ENCODE measurements at regions not wholly inside any gene's neighbourhood (a gene's known extent, or its start where the extent isn't known, plus 50 kb on each side); places are given as distances from the start of the nearest gene placed in this dataset.

DNA sequence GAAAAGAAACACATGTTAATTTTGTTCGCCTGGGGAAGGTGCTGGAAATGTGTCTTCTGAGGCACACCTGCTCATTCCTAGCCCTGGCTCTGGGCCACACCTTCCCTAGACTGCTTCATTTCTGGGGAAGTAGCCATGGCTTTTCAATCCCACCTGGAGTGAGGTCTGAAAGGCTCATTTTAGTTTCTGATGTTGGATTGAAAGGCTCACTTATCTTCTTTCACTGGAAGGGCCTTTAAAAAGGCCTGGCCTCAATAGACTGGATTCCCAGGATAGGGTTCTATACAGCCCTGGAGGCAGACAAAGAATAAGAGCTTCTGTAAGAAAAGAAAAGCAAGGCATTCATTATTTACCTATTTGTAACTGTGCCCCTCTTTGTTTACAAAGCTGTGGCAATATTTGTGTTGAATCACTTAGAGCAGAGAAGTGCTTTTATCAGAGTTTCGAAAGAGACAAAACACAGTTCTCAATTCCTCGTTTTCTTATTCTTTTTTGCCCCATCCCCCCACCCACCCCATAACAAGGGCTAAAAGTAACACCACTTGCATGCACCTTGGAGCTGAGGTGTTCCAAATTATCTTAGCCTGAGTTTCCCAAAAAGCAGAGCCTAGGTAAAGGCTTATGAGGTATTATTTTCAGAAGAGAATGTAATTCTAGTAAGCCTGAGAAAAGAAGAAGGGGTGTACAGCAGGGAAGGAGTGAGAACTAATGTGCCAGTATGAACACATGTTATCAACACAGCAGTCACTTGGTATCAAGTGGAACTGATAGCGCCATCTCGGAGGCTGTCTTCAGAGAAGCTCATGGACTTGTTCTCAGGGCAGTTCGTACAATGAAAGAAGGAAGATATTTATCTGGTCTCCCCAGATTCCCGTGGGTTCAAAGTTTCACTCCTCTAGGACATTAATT lies 413.1 kb downstream of the KCTD16 start:
- no peak for DNase-seq
- no peak for ATAC-seq (ENCODE audit: poor library complexity)
- intact Hi-C loops (cut with DNase I) = no loop called here

DNA sequence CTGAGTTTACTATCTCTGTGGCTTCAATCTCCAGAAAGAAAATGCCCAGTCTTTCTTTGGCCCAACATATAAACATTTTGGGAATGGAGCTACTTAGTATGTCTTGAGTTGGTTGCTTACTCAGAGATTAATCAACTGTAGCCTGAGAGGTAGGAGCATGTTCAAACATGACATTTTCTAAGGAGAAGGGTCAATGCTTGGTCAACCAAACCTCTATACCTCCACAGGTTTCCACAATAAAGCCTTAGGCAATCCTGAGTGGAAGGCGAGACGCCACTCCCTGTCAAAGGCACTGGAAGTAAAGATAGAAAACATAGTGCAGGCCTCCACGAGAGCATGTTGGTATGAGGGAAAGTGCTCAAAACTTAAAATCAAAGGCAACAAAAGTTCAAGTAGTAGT lies 411.4 kb downstream of the KCTD16 start:
- DNase-seq (no peak), ATAC-seq (ENCODE audit: poor library complexity) (no peak)
- intact Hi-C loops (cut with DNase I) = no loop called here

DNA sequence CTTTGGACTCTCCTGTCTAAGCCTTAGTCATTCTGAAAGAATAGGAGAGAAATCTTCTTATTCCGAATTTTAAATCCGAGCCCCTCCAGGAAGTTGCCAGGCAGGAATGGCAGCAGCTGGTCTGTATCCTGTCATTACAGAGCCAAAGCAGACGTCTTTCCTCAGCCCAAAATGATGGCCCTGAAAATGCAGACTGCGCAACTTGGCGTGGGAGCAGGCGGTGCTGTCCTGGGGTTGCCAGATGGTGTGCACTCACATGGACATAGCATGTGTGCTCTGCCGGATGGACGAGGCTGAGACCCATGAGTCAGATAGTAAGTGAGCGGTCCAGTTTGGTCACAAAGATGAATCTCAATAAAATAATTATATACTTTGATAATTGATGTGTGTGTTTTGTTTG lies 410.4 kb downstream of the KCTD16 start:
- no peak for ATAC-seq (ENCODE audit: poor library complexity)
- intact Hi-C loops (cut with DNase I) = no loop called here
- no peak for DNase-seq

DNA sequence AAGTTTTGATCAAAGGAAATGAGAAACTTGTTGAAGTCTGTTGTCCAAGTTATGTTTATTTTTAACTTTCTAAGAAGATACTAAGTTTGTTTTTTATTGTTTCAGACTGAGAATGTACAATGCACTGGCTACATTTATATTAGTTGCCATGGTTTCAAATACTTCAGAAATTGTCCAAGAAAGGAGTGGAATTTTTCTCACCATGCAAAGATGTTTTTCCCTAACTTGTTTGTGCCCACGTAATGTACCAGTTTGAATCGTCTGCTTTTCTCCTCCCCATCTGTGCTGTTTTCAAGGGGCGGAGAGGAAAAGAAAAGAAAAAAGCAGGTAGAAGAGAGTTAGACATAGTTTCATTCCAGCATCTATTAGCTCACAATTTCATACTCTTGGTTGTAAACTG lies 407.0 kb downstream of the KCTD16 start:
- intact Hi-C loops (cut with DNase I) = no loop called here
- no peak for DNase-seq
- ATAC-seq (ENCODE audit: poor library complexity) = no peak

DNA sequence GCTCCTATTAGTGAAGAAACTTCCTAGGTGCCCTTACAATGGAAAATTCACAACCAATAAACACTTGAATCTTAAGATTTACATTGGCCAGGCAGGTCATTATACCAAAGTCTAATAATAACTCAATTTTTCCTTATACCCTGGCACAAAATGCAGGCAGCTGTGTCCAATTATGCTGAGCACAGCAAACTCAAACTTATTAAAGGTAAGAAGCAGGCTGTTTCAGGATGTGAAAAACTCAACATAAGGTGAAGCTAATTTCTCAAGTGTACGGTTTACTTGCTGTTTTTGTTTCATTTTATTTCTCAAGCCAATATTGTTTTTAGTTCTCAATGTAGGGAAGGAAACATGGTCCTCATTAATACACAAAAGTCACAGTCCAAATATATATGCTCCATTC lies 405.1 kb downstream of the KCTD16 start:
- intact Hi-C loops (cut with DNase I) = no loop called here
- no peak for ATAC-seq (ENCODE audit: poor library complexity)
- no peak for DNase-seq

DNA sequence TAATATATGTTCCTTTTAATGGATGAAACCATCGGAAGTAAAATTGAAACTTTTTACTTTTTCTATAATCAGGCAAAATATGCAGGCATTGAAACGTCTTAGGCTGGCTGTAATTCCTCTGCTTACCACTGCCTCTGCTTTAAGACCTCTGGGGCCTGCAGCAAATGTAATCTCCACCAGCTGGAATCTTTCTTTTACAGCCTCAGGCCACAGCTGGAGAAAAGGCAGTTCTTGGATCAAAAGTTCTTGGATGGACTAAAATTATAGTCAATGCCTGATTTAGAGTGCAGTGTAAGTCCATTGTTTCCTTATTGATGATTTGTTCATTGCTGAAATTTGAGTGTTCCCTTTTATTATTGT lies 396.7 kb downstream of the KCTD16 start:
- DNase-seq (no peak), ATAC-seq (ENCODE audit: poor library complexity) (no peak)
- intact Hi-C loops (cut with DNase I) = no loop called here

DNA sequence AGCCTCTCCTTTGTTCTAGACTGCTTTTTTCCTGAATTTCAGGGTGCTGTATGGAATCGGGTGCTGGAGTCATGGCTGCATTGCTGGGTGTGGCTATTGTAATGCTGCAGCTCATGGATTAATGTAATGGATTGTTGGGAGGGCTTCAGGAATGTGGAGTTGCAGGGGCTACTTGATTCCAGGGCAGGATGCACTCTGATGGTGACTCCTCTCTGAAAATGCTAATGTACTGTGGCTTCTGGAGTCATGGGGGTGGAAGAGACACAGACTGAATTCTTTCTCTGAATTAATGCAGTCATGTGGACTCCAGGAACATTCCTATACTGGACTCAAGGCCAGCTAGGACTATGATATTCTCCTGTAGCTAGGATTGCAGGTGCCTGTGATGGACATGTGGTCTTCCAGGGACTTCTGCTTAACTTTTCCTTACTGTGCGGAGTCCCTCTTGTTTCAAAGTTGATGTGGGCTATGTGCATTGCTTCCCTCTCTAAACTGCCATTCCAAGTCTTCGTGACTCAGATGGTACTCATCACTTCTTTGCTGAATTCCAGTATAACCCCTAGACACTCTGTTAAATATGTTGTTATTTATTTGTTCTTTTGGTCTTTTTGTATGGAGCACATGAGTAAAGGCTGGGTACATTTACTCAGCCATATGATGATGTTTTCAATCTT lies 396.2 kb downstream of the KCTD16 start:
- no peak for ATAC-seq (ENCODE audit: poor library complexity)
- intact Hi-C loops (cut with DNase I) = no loop called here

DNA sequence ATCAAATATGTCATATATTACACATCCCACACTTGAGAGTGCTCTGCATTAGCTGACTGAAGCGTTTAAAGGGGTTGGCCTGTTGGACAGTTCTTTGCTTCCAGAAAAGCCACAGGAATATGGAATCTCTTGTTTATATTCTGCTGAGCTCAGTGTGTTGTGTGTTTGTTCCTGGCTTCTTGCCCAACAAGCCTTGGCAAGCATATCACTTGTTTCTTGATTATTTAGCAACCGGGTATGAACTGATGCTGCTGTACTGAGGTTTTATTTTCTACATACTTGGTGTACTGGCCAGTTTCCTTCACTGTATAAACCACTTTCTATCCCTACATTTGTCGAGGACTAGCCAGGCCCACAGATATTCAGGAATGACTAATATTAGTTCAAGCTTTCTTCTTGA lies 378.9 kb downstream of the KCTD16 start:
- ATAC-seq (ENCODE audit: poor library complexity) = no peak
- DNase-seq = no peak
- intact Hi-C loops (cut with DNase I) = no loop called here

More for the DNA sequence above, 396.2 kb downstream of the KCTD16 start:
- no peak for DNase-seq

DNA sequence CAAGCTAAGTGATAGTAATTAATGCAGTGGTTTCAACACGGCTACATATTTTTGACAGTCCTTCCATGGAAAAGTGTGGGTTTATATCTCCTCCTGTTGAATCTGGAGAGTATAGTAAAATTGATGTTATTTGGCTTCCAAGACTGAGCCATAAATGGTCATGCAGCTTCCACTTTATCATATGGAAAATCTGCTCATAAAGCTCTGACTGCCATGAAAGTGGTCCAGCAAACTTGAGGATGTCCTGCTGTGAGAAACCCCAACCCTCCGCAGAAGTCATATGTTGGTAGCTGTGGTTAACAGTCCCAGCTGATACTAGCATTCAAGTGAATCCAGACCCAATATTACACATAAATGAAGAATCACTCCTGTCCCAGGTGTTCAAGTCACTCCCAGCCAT lies 378.3 kb downstream of the KCTD16 start:
- intact Hi-C loops (cut with DNase I) = no loop called here
- ATAC-seq (ENCODE audit: poor library complexity) = no peak
- DNase-seq = no peak

DNA sequence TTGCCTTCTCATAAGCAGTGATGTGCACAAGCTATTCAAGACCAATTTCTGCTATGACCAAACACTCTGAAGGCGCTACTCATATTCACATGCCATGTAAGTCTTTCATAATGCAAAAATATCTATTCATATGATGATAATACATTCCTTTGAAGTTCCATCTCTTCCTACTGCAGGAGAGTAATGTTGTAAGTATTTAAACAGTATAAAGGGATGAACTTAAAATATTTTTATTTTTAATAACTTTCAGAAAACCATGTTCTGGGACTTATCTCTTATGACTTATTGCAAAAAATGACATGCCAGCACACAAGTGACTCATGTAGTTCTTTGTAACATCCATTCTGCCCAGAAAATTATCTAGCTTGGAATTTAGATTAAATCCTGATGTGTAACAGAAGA lies 376.4 kb downstream of the KCTD16 start:
- intact Hi-C loops (cut with DNase I) = no loop called here
- ATAC-seq (ENCODE audit: poor library complexity) = no peak
- no peak for DNase-seq

DNA sequence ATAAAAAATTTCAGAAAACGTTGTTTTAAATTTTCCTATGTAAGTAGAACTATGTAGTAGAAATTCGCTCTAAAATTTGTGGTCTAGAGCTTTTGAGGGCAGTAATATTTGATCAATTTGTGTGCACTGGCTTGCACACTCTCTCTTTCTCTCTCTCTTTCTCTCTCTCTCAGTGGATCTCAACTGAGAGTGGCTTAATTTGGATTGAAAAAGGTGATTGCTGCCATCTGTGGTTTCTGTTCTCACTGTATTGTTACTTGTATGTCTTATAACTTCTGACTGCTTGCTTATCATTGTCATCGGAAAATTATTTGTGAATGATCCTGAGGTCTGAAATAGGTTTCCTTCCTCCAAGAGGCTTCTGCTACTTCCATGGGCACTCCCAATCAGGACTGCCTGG lies 368.2 kb downstream of the KCTD16 start:
- intact Hi-C loops (cut with DNase I) = no loop called here
- ATAC-seq (ENCODE audit: poor library complexity) = no peak
- DNase-seq = no peak

Data from Right ventricle myocardium superior (tissue), 1 donor.